CD4-positive, alpha-beta T cell treated with Interleukin-2 at 100 ng/mL for 4 hours (primary cell): ENCODE measurements at regions not wholly inside any gene's neighbourhood (a gene's known extent, or its start where the extent isn't known, plus 50 kb on each side); places are given as distances from the start of the nearest gene placed in this dataset.

Experiments
- DNase-seq: peaks from one replicate; pipeline ENCODE4 v3.0.0-alpha.2; 2020; ENCODE audit warnings: low spot score

DNA sequence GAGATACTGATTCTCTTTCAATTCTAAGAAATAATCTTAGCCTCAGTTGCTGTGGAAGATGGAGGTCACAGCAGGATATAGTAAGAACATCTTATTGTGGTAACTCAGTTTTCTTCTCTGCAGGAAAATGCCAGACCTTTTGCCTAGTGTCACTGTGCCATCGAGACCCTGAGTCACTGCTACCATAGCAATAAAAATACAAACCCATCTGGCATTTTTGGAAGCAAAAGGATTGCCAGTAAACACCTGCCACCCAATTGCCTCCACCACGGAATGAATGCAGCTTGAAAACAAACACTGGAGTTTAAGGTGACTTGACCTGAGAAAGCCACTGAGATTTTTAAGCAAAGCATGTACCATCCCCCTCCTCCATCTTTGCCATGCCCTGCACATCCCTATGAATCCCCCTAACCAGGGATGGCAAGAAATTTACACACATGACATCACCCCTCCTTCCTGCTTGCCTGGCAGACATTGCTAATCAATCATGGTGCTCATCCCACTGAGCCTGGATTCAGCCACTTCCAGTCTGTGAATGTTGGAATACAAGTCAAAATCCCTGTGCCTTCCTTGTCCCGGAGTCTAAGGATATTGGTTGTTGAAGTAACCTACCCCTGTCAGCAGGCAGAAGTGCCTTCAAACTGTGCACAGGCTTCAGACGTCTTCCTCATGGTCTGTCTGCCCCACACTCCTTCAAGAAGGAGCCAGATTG lies 59.6 kb upstream of the MAMLD1 start:
- DNase-seq = no peak

DNA sequence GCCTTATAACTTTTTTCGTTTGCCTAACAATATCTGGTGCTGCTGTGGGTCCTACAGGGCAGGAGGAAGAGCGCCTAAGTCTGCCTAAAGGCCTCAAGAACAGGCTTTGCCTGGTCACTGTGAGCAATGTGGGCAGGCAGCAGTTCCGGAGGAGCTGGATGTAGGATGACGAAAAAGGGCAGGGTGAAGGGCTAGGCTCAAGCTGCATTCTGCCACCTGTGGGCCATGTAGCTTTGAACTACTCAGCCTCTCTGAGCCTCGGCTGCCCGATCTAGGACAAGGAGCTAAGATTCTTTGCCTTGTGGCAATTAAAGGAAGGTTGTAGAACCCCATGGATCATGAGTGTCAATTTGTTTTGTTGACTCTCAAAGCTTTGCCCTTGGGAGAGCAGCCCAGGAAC lies 57.1 kb upstream of the MAMLD1 start:
- DNase-seq = no peak

DNA sequence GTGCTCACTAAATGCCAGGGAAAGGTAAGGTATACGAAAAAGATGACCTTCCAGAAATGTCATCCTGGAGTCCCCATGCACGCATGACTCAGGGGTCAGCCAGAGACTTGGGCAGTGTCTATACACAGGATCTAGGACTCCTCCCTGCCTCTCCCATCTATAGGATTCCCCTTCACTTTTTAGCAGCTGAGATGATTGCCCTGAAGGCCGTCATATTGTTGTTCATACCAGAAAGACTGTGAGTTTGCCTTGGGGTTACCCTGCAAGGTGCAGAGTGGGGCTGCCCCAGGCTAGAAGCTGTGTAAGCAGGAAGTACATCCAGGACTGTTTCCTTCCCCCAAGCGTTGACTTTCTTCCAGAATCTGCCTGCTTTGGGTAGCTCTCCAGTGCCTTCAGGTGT lies 55.1 kb upstream of the MAMLD1 start:
- no peak for DNase-seq

DNA sequence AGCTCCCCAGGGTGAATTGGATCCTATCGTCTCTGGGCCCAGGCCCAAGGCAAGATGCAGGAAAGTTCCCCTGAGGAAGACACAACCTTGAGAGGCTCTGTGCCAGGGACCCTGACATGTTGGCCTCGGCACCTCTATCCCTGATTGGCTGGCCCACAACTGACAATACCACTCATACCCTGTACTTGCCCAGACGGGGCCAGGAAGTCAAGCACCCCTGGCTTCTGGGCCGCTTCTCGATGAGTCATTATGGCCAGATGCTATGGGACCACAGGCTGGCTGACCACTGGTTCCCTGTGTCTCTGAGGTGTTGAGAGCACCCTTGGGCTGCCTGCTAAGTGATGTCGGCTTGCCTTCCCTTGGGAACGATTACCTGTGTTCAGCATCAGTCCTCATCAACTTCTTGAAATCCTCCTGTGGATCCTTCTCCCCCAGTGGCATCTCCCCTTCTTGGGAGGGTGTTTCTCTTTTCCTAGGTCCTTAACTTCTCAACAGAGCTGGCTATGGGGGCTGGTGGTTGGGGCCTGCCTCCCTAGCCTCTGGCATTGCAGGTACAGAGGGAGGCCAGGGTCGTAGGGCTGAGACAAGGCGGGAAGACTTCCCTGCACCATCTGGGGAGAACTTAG lies 54.5 kb upstream of the MAMLD1 start:
- no peak for DNase-seq

DNA sequence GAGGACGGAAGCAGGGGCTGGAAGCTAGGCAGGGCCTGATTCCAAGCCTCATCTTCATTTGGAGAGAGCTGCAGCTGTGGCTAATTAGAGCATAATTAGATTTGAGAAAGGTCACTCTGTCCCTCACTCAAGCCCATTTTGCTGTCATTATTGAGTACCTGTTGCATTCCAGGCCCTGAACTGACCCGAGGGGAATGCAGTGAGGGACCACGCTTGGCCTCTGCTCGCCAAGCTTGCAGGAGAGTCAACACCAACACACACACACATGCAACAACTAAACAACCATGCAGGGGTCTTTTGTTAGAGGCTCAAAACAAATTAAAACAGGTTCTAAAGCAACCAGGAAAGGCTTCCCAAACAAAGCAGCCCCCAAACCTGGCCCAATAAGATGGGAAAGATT lies 52.7 kb upstream of the MAMLD1 start:
- DNase-seq = no peak

DNA sequence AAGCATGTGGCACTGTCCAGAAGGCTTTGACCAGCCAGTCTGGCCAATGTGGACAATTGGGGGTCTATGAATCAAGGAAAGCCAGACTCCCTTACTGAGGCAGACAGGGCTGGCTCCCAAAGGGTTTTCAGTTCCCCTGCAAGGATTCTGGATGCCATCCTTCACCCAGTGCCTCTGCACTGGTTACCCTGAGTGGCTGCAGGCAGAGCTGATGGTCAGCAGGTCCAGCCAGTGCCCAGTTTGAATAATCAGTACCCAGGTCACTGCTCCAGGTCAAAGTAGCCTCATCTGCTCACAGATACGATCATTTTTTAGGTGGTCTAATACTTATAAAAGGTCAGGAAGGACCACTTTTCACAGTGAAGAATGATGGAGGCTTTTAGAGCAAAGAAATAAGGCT lies 52.2 kb upstream of the MAMLD1 start:
- no peak for DNase-seq

DNA sequence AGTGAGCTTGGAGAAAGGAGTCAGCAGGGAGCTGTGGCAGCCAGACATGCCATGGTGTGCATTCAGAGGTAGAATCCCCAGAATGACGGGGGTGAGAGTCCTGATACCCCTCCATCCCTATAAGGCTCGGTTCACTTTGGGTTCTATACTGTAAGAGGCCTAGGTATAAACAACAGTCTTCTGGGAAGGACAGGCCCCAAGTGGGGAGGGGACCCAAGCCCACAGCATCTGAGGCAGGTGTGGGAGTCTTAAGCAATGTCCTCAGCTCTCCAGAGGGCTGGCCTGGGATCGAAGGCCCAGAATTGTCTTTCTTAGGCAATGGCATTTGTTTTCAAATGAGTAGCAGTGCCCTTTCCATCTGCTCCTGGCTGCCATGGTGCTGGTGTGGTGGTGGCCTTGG lies 50.2 kb upstream of the MAMLD1 start:
- DNase-seq = no peak
